Progenitor cell of endocrine pancreas (in vitro differentiated cells): ENCODE measurements at regions not wholly inside any gene's neighbourhood (a gene's known extent, or its start where the extent isn't known, plus 50 kb on each side); places are given as distances from the start of the nearest gene placed in this dataset.
A peak's percentile ranks its signal among the peaks of the same experiment; 100 is the strongest.

ENCODE experiments used
- DNase-seq: peaks from one replicate; pipeline ENCODE4 v3.0.0; 2021; ENCODE audit warnings: low spot score; ENCODE audit not compliant: unreplicated experiment
- H3K27ac Mint-ChIP-seq: 2 replicates; pipeline ENCODE4 v1.8.0; 2021; ENCODE audit warnings: mild to moderate bottlenecking, moderate library complexity, mixed read lengths
- H3K27me3 Mint-ChIP-seq: 2 replicates; pipeline ENCODE4 v1.8.0; 2021; ENCODE audit warnings: mixed read lengths
- H3K36me3 Mint-ChIP-seq: 2 replicates; pipeline ENCODE4 v1.8.0; 2022; ENCODE audit warnings: mixed read lengths; ENCODE audit not compliant: insufficient read depth
- H3K4me1 Mint-ChIP-seq: 2 replicates; pipeline ENCODE4 v1.8.0; 2021; ENCODE audit warnings: low read depth, mixed read lengths
- H3K4me3 Mint-ChIP-seq: 2 replicates; pipeline ENCODE4 v1.8.0; 2021; ENCODE audit warnings: low read depth, mild to moderate bottlenecking, moderate library complexity, mixed read lengths
- H3K9me3 Mint-ChIP-seq: 2 replicates; pipeline ENCODE4 v1.8.0; 2021; ENCODE audit warnings: low read depth, mixed read lengths
- CTCF ChIP-seq: fragments of 200-600 bp; sonication (generic); IDR thresholded peaks from one replicate; pipeline ENCODE4 v1.5.0; 2021; ENCODE audit warnings: antibody characterized with exemption, mild to moderate bottlenecking; ENCODE audit not compliant: unreplicated experiment

GRCh38 chr3:107942244-107942643 is 148.6 kb downstream of the CD47 start:
- DNase-seq = no peak
- Mint-ChIP-seq H3K4me3 (no peak overlapping the region), H3K27me3 (peaks cover 7% of the 10 kb centered on the region), H3K4me1 (peaks cover 5% of the 10 kb centered on the region), H3K36me3 (no peaks in the 10 kb centered on the region), H3K27ac (no peak overlapping the region), H3K9me3 (peaks cover 5% of the 10 kb centered on the region)
- no peak for TF ChIP-seq CTCF

- no peak for TF ChIP-seq CTCF
- Mint-ChIP-seq H3K4me1 (peaks cover 9% of the 10 kb centered on the region), H3K4me3 (no peak overlapping the region), H3K27me3 (peaks cover 7% of the 10 kb centered on the region), H3K36me3 (no peaks in the 10 kb centered on the region), H3K27ac (no peak overlapping the region), H3K9me3 (peaks cover 5% of the 10 kb centered on the region)
- DNase-seq = no peak
Measured at GRCh38 chr3:107939691-107940442, 151.0 kb downstream of the CD47 start.

GRCh38 chr3:107938143-107938542 is 152.7 kb downstream of the CD47 start:
- Mint-ChIP-seq H3K36me3 (no peaks in the 10 kb centered on the region), H3K27me3 (peaks cover 7% of the 10 kb centered on the region), H3K4me3 (no peak overlapping the region), H3K9me3 (peaks cover 15% of the 10 kb centered on the region), H3K27ac (no peak overlapping the region), H3K4me1 (peaks cover 9% of the 10 kb centered on the region)
- no peak for DNase-seq
- TF ChIP-seq CTCF = peak; percentile 39

GRCh38 chr3:107934808-107935207 is 156.0 kb downstream of the CD47 start:
- peaks cover 7% of the 10 kb centered on the region for H3K4me1 Mint-ChIP-seq
- H3K9me3 Mint-ChIP-seq = peaks cover 18% of the 10 kb centered on the region
- no peaks in the 10 kb centered on the region for H3K27me3 Mint-ChIP-seq
- no peak overlapping the region for H3K27ac Mint-ChIP-seq
- no peak for TF ChIP-seq CTCF
- DNase-seq = no peak
- H3K4me3 Mint-ChIP-seq = no peak overlapping the region
- H3K36me3 Mint-ChIP-seq = no peaks in the 10 kb centered on the region

GRCh38 chr3:107933450-107933849 is 157.4 kb downstream of the CD47 start:
- DNase-seq = no peak
- Mint-ChIP-seq H3K9me3 (peaks cover 18% of the 10 kb centered on the region), H3K27me3 (peaks cover under 1% of the 10 kb centered on the region), H3K4me3 (no peak overlapping the region), H3K36me3 (no peaks in the 10 kb centered on the region), H3K27ac (no peak overlapping the region), H3K4me1 (peaks cover 5% of the 10 kb centered on the region)
- no peak for TF ChIP-seq CTCF
